BLaER1 (cell line): ENCODE measurements at regions not wholly inside any gene's neighbourhood (a gene's known extent, or its start where the extent isn't known, plus 50 kb on each side); places are given as distances from the start of the nearest gene placed in this dataset.

ENCODE experiments used
- H3K27ac ChIP-seq: shearing (Covaris generic); formaldehyde crosslinking; 2 replicates; pipeline ENCODE4 v1.8.1; 2022
- H3K27me3 ChIP-seq: shearing (Covaris generic); formaldehyde crosslinking; 2 replicates; pipeline ENCODE4 v1.8.1; 2022
- H3K36me3 ChIP-seq: shearing (Covaris generic); formaldehyde crosslinking; 2 replicates; pipeline ENCODE4 v1.8.1; 2022
- H3K4me1 ChIP-seq: shearing (Covaris generic); formaldehyde crosslinking; 2 replicates; pipeline ENCODE4 v1.8.1; 2022
- H3K4me2 ChIP-seq: shearing (Covaris generic); formaldehyde crosslinking; 2 replicates; pipeline ENCODE4 v1.8.1; 2022
- H3K4me3 ChIP-seq: shearing (Covaris generic); formaldehyde crosslinking; 2 replicates; pipeline ENCODE4 v1.8.1; 2022
- H3K9ac ChIP-seq: shearing (Covaris generic); formaldehyde crosslinking; 2 replicates; pipeline ENCODE4 v1.8.1; 2022
- H3K9me3 ChIP-seq: shearing (Covaris generic); formaldehyde crosslinking; 2 replicates; pipeline ENCODE4 v1.8.1; 2022
- H4K20me1 ChIP-seq: shearing (Covaris generic); formaldehyde crosslinking; 2 replicates; pipeline ENCODE4 v1.8.1; 2022
- Cebpa-rat ChIP-seq: shearing (Covaris generic); IDR thresholded peaks from 2 replicates; pipeline ENCODE4 v1.8.1; 2022

GRCh38 chr7:28290496-28290895, 109.9 kb upstream of the JAZF1 start:
- no peak overlapping the region for H3K27ac ChIP-seq
- H3K27me3 ChIP-seq: no peaks in the 10 kb centered on the region
- no peak for TF ChIP-seq Cebpa-rat
- no peaks in the 10 kb centered on the region for H3K36me3 ChIP-seq
- H3K4me1 ChIP-seq: no peaks in the 10 kb centered on the region
- no peak overlapping the region for H3K4me2 ChIP-seq
- H3K9ac ChIP-seq: no peak overlapping the region
- no peaks in the 10 kb centered on the region for H3K9me3 ChIP-seq
- no peak overlapping the region for H3K4me3 ChIP-seq
- no peaks in the 10 kb centered on the region for H4K20me1 ChIP-seq

DNA sequence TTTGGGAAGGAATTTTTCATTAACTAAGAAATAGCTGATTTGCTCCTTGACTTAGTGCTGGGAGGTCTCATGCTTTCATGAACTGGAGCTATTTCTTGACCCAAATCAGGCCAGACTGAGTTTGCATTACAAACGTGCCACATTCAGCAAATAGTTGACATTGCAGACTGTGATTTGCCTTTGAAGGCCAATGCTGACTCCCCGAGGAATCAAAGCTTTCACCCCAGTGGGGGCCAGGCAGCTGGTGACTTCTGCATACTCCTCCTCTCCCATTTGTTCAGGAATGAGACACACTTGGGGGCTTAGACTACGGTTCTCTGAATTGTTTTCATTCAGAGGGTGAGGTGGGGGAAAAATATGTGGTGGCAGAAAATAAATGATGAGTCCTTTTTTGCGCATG, 111.0 kb upstream of the JAZF1 start:
- no peaks in the 10 kb centered on the region for H3K4me1 ChIP-seq
- no peak overlapping the region for H3K9ac ChIP-seq
- no peak overlapping the region for H3K4me2 ChIP-seq
- no peaks in the 10 kb centered on the region for H3K36me3 ChIP-seq
- H4K20me1 ChIP-seq: no peaks in the 10 kb centered on the region
- no peak for TF ChIP-seq Cebpa-rat
- H3K4me3 ChIP-seq: no peak overlapping the region
- no peak overlapping the region for H3K27ac ChIP-seq
- H3K9me3 ChIP-seq: no peaks in the 10 kb centered on the region
- H3K27me3 ChIP-seq: no peaks in the 10 kb centered on the region

- no peak overlapping the region for H3K9ac ChIP-seq
- no peaks in the 10 kb centered on the region for H3K36me3 ChIP-seq
- no peak for TF ChIP-seq Cebpa-rat
- no peaks in the 10 kb centered on the region for H4K20me1 ChIP-seq
- H3K4me2 ChIP-seq: no peak overlapping the region
- H3K27me3 ChIP-seq: no peaks in the 10 kb centered on the region
- peaks cover 5% of the 10 kb centered on the region; the same call in 1 of the 2 replicates for H3K4me1 ChIP-seq
- H3K4me3 ChIP-seq: no peak overlapping the region
- no peak overlapping the region for H3K27ac ChIP-seq
- no peaks in the 10 kb centered on the region for H3K9me3 ChIP-seq
Measured at GRCh38 chr7:28292834-28293526, 112.4 kb upstream of the JAZF1 start.

DNA sequence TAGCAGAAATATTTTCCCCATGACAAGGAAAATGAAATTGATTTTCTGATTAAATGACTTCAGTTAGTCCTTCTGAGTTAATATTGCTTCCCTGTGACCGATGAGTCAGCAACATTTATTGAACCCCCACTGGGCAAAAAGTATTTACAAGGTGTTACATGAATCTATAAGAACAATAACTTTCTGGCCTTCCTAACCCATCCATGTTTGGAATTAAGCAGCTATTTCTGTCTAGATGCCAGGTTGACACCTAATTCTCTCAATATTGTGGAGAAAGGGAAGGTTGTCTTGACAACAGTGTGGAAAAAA, 112.9 kb upstream of the JAZF1 start:
- TF ChIP-seq Cebpa-rat: no peak
- Histone ChIP-seq H3K4me2 (no peak overlapping the region), H3K27me3 (no peaks in the 10 kb centered on the region), H4K20me1 (no peaks in the 10 kb centered on the region), H3K36me3 (no peaks in the 10 kb centered on the region), H3K27ac (no peak overlapping the region), H3K9ac (no peak overlapping the region), H3K9me3 (no peaks in the 10 kb centered on the region), H3K4me3 (no peak overlapping the region), H3K4me1 (peaks cover 5% of the 10 kb centered on the region; the same call in 1 of the 2 replicates)

DNA sequence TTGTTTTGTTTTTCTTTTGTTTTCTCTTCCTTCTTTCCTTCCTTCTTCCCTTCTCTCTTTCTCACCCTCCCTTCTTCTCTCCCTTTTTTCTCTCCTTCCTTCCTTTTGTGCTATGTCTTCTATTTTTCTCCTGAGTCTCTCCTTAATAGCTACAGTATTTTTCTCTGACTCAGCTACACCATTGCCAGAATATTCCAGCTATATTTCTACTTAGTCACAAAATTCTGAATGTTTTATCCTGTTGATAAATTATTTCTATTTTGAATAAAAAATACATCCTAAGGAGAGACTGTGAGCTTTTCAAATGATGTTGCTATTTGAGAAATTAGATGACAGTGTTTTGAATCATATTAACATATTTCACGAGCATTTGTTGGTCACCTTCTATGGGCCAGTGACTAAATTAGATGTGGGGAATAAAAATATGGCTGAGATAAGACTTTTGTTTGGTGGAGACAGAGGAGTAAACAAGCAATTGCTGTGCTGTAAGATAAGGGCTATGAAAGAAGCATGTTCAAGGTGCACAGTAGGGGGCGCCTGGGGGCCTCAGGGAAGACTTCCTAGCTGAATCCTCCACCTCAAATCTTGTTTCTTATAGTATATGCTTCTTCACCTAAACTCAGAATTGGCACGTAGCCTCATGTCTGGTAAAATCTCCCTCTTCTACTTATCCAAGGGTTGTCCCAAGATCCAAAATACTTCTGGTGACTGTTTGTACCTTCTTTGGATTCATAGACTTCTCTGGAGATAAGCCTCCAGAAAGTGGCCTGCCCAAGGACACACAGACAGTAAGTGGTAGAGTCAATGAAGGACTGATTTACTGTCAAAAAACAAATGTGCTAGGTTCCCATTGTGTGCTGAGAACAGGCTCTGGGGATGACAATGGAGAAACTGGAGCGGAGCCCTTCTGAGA, 115.5 kb upstream of the CREB5 start:
- no peak for TF ChIP-seq Cebpa-rat
- no peak overlapping the region for H3K4me3 ChIP-seq
- no peaks in the 10 kb centered on the region for H3K27me3 ChIP-seq
- no peaks in the 10 kb centered on the region for H3K9me3 ChIP-seq
- no peak overlapping the region for H3K4me2 ChIP-seq
- H3K36me3 ChIP-seq: no peaks in the 10 kb centered on the region
- peaks cover 5% of the 10 kb centered on the region; the same call in 1 of the 2 replicates for H3K4me1 ChIP-seq
- no peak overlapping the region for H3K9ac ChIP-seq
- no peaks in the 10 kb centered on the region for H4K20me1 ChIP-seq
- H3K27ac ChIP-seq: no peak overlapping the region

GRCh38 chr7:28297801-28298459, 114.4 kb upstream of the CREB5 start:
- H3K4me2 ChIP-seq: no peak overlapping the region
- no peak overlapping the region for H3K27ac ChIP-seq
- peaks cover 5% of the 10 kb centered on the region; the same call in 1 of the 2 replicates for H3K4me1 ChIP-seq

DNA sequence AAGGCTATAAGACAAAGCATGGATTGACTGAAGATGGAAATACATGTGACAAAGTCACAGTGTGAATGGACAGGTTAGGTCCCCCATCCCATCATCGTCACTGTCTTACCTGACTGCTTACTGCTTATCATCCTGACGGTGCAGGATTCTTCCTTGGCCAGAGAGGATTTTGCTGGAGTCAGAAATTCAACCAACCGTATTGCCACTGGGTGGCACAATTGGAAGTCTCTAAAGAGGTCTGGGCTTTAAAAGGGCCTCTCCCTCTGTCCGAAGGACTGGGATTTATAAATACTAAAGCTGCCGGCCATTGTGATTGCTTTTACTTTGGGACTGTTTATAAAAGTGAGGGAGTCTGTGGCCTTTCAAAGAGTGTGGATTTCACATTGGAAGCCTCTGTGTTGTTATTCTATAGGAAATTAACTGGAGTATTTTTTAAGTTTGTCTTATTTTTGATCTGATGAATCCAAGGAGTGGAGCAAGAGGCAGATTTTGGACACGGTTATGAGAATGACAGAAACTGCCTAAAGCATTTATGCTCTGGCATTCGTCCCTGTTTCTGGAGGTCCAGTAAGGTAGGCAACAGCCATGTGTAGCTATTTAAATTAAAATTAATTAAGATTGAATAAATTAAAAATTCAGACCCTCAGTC, 113.3 kb upstream of the CREB5 start:
- H3K27me3 ChIP-seq: no peaks in the 10 kb centered on the region
- H3K4me3 ChIP-seq: no peak overlapping the region
- H3K27ac ChIP-seq: no peak overlapping the region
- no peaks in the 10 kb centered on the region for H3K36me3 ChIP-seq
- no peak overlapping the region for H3K9ac ChIP-seq
- TF ChIP-seq Cebpa-rat: no peak
- no peaks in the 10 kb centered on the region for H4K20me1 ChIP-seq
- peaks cover 5% of the 10 kb centered on the region; the same call in 1 of the 2 replicates for H3K4me1 ChIP-seq
- H3K9me3 ChIP-seq: no peaks in the 10 kb centered on the region
- no peak overlapping the region for H3K4me2 ChIP-seq

More at GRCh38 chr7:28297801-28298459, 114.4 kb upstream of the CREB5 start:
- H4K20me1 ChIP-seq: no peaks in the 10 kb centered on the region
- no peaks in the 10 kb centered on the region for H3K36me3 ChIP-seq
- no peaks in the 10 kb centered on the region for H3K27me3 ChIP-seq
- no peak overlapping the region for H3K4me3 ChIP-seq
- H3K9me3 ChIP-seq: no peaks in the 10 kb centered on the region
- TF ChIP-seq Cebpa-rat: no peak
- H3K9ac ChIP-seq: no peak overlapping the region

GRCh38 chr7:28299556-28299955, 112.8 kb upstream of the CREB5 start:
- no peaks in the 10 kb centered on the region for H3K36me3 ChIP-seq
- no peaks in the 10 kb centered on the region for H3K9me3 ChIP-seq
- no peaks in the 10 kb centered on the region for H4K20me1 ChIP-seq
- H3K27ac ChIP-seq: no peak overlapping the region
- H3K4me2 ChIP-seq: no peak overlapping the region
- no peaks in the 10 kb centered on the region for H3K27me3 ChIP-seq
- H3K4me3 ChIP-seq: no peak overlapping the region
- no peak for TF ChIP-seq Cebpa-rat
- H3K9ac ChIP-seq: no peak overlapping the region
- H3K4me1 ChIP-seq: peaks cover 5% of the 10 kb centered on the region; the same call in 1 of the 2 replicates

DNA sequence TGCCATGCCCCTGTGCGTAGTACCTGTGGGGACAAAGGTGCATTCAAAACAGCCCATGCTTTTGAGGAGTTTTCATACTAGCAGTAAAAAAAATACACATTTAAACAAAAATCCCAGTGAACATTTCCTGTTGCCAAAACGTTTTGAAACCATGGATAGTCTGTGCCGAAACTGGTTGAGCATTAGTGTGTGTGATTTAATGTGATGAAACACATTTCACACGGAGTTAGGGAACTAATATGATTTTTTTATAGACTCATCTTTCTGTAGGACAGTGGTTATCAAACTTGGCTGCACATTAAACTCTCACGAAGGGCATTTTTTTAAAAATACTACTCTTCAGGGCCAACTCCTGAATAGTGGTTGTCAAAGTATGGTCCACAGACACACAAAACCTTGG, 111.8 kb upstream of the CREB5 start:
- TF ChIP-seq Cebpa-rat: no peak
- H3K9ac ChIP-seq: no peak overlapping the region
- peaks cover 5% of the 10 kb centered on the region; the same call in 1 of the 2 replicates for H3K4me1 ChIP-seq
- no peaks in the 10 kb centered on the region for H3K9me3 ChIP-seq
- H3K4me2 ChIP-seq: no peak overlapping the region
- H4K20me1 ChIP-seq: no peaks in the 10 kb centered on the region
- H3K27me3 ChIP-seq: no peaks in the 10 kb centered on the region
- H3K36me3 ChIP-seq: no peaks in the 10 kb centered on the region
- no peak overlapping the region for H3K4me3 ChIP-seq
- H3K27ac ChIP-seq: no peak overlapping the region
